ENCODE measurements at regions not wholly inside any gene's neighbourhood (a gene's known extent, or its start where the extent isn't known, plus 50 kb on each side); places are given as distances from the start of the nearest gene placed in this dataset.

DNA sequence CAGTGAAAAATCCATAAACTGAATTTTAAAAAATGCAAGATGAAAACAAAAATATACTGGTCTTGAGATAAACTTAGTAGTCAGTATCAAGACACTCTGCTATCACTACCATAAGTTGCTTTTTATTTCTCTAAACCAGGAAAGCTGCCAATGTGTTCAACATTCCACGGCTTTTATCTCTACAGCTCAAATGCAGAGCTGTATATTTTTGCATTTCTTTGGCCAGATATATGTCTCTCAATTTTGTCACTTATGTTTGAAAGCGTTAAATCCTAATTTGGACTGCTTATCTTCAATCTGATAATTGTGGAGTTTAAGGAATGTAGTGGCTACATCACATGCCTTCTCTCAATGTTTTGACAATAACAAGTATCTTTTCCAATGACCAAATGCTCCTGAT lies 609.5 kb downstream of the EPHA4 start:
- H3K9ac ChIP-seq (ENCODE audit: low read depth, low read length, poor library complexity, severe bottlenecking) = no peak overlapping the region
- H3K9me3 ChIP-seq (ENCODE audit: insufficient read depth, low read depth, low read length) = no peaks in the 10 kb centered on the region
- H3K4me1 ChIP-seq (ENCODE audit: insufficient read depth, low read length, poor library complexity, severe bottlenecking) = no peaks in the 10 kb centered on the region
- H3K4me3 ChIP-seq (ENCODE audit: low read length, poor library complexity, severe bottlenecking) = no peak overlapping the region
- no peaks in the 10 kb centered on the region for H3K79me2 ChIP-seq (ENCODE audit: insufficient read depth, low read length)
- no peak overlapping the region for H2AFZ ChIP-seq (ENCODE audit: low read length)
- H3K27me3 ChIP-seq (ENCODE audit: insufficient read depth, low read length, poor library complexity, severe bottlenecking) = no peaks in the 10 kb centered on the region
- TF ChIP-seq EZH2phosphoT487 (IDR thresholded peaks at IDR 0.05; ENCODE audit: borderline replicate concordance) (no peak), CTCF (conservative IDR thresholded peaks at IDR 0.05; ENCODE audit: low read length) (no peak)
- H3K36me3 ChIP-seq (ENCODE audit: insufficient read depth, low read length) = no peaks in the 10 kb centered on the region
- H3K4me2 ChIP-seq (ENCODE audit: low read depth, low read length, poor library complexity, severe bottlenecking) = no peak overlapping the region
- H3F3A ChIP-seq (ENCODE audit: low read depth) = no peaks in the 10 kb centered on the region
- no peaks in the 10 kb centered on the region for H3K9me2 ChIP-seq (replicated peaks; ENCODE audit: low read depth, low read length)
- no peaks in the 10 kb centered on the region for H4K20me1 ChIP-seq (ENCODE audit: insufficient read depth, low read length, poor library complexity, severe bottlenecking)

- Histone ChIP-seq H3K79me2 (ENCODE audit: insufficient read depth, low read length) (no peaks in the 10 kb centered on the region), H3K27me3 (ENCODE audit: insufficient read depth, low read length, poor library complexity, severe bottlenecking) (no peaks in the 10 kb centered on the region), H4K20me1 (ENCODE audit: insufficient read depth, low read length, poor library complexity, severe bottlenecking) (no peaks in the 10 kb centered on the region), H2AFZ (ENCODE audit: low read length) (no peak overlapping the region), H3K9ac (ENCODE audit: low read depth, low read length, poor library complexity, severe bottlenecking) (no peak overlapping the region), H3K4me1 (ENCODE audit: insufficient read depth, low read length, poor library complexity, severe bottlenecking) (no peaks in the 10 kb centered on the region), H3F3A (ENCODE audit: low read depth) (no peaks in the 10 kb centered on the region), H3K4me2 (ENCODE audit: low read depth, low read length, poor library complexity, severe bottlenecking) (no peak overlapping the region), H3K9me3 (ENCODE audit: insufficient read depth, low read depth, low read length) (no peaks in the 10 kb centered on the region), H3K9me2 (replicated peaks; ENCODE audit: low read depth, low read length) (no peaks in the 10 kb centered on the region), H3K4me3 (ENCODE audit: low read length, poor library complexity, severe bottlenecking) (no peak overlapping the region), H3K36me3 (ENCODE audit: insufficient read depth, low read length) (no peaks in the 10 kb centered on the region)
- TF ChIP-seq EZH2phosphoT487 (IDR thresholded peaks at IDR 0.05; ENCODE audit: borderline replicate concordance) (no peak), CTCF (conservative IDR thresholded peaks at IDR 0.05; ENCODE audit: low read length) (no peak)
Measured at GRCh38 chr2:220963076-220963475, 609.0 kb downstream of the EPHA4 start.

DNA sequence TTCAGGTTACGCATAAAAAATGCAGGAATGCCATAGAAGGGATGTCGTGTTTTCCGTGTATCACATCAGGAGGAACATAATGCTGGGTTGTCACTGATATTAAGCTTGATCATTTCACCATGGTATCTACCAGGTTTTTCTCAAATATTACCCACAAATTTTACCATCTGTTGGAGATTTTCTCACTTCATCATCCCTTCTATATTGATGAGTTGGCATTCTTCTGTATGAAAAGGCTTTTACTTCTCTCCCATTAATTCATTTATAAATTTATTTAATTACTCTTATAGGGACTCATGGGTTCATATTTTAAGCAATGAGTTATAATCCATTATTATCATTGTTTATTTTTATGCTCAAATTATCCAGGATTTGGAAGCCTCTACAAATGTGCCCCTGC lies 608.2 kb downstream of the EPHA4 start:
- H4K20me1 ChIP-seq (ENCODE audit: insufficient read depth, low read length, poor library complexity, severe bottlenecking) = no peaks in the 10 kb centered on the region
- H3K36me3 ChIP-seq (ENCODE audit: insufficient read depth, low read length) = no peaks in the 10 kb centered on the region
- H3K4me2 ChIP-seq (ENCODE audit: low read depth, low read length, poor library complexity, severe bottlenecking) = no peak overlapping the region
- H3K9me2 ChIP-seq (replicated peaks; ENCODE audit: low read depth, low read length) = no peaks in the 10 kb centered on the region
- H3K4me1 ChIP-seq (ENCODE audit: insufficient read depth, low read length, poor library complexity, severe bottlenecking) = no peaks in the 10 kb centered on the region
- no peak overlapping the region for H2AFZ ChIP-seq (ENCODE audit: low read length)
- H3K79me2 ChIP-seq (ENCODE audit: insufficient read depth, low read length) = no peaks in the 10 kb centered on the region
- no peak overlapping the region for H3K9ac ChIP-seq (ENCODE audit: low read depth, low read length, poor library complexity, severe bottlenecking)
- no peaks in the 10 kb centered on the region for H3K9me3 ChIP-seq (ENCODE audit: insufficient read depth, low read depth, low read length)
- no peaks in the 10 kb centered on the region for H3K27me3 ChIP-seq (ENCODE audit: insufficient read depth, low read length, poor library complexity, severe bottlenecking)
- H3F3A ChIP-seq (ENCODE audit: low read depth) = no peaks in the 10 kb centered on the region
- no peak overlapping the region for H3K4me3 ChIP-seq (ENCODE audit: low read length, poor library complexity, severe bottlenecking)
- TF ChIP-seq CTCF (conservative IDR thresholded peaks at IDR 0.05; ENCODE audit: low read length) (no peak), EZH2phosphoT487 (IDR thresholded peaks at IDR 0.05; ENCODE audit: borderline replicate concordance) (no peak)

Data from Loucy (cell line).